ENCODE measurements at regions not wholly inside any gene's neighbourhood (a gene's known extent, or its start where the extent isn't known, plus 50 kb on each side); places are given as distances from the start of the nearest gene placed in this dataset.

GRCh38 chr10:44242826-44243225, 142.1 kb downstream of the CXCL12 start:
- Histone ChIP-seq H3K36me3 (ENCODE audit: control insufficient read depth, insufficient read depth, low read length) (no peaks in the 10 kb centered on the region), H3K9me3 (ENCODE audit: control insufficient read depth, insufficient read depth, low read length) (no peaks in the 10 kb centered on the region), H3K27ac (ENCODE audit: low read length) (no peak overlapping the region), H3K4me3 (ENCODE audit: low read length) (no peak overlapping the region), H3K27me3 (ENCODE audit: control insufficient read depth, insufficient read depth, low read length) (no peaks in the 10 kb centered on the region), H3K4me1 (ENCODE audit: control insufficient read depth, insufficient read depth, low read length) (no peaks in the 10 kb centered on the region)
- H3K4me3 Mint-ChIP-seq = no peak overlapping the region
- H3K4me1 Mint-ChIP-seq = peaks cover 0 to 5% of the 10 kb centered on the region in 2 donors
- TF ChIP-seq CTCF (IDR thresholded peaks at IDR 0.05) = no peak
- no peaks in the 10 kb centered on the region for H3K36me3 Mint-ChIP-seq
- intact Hi-C loops (cut with micrococcal nuclease) = no loop called here
- no peak overlapping the region for H3K27ac Mint-ChIP-seq
- no peak for DNase-seq
- 26% methylated on average over 3 of the region's 3 CpGs for WGBS (ENCODE audit: insufficient coverage)
- peaks cover 0 to 7% of the 10 kb centered on the region in 2 donors for H3K27me3 Mint-ChIP-seq (ENCODE audit: low read depth in 2 of 2)
- H3K9me3 Mint-ChIP-seq = peaks cover 4% of the 10 kb centered on the region in 2 donors
- ATAC-seq = peak in 1 of 3 donors; percentile 30

GRCh38 chr10:44242091-44242490, 142.8 kb downstream of the CXCL12 start:
- Mint-ChIP-seq H3K27ac (no peak overlapping the region), H3K27me3 (ENCODE audit: low read depth in 2 of 2) (peaks cover 0 to 10% of the 10 kb centered on the region in 2 donors), H3K4me1 (peaks cover 0 to 5% of the 10 kb centered on the region in 2 donors), H3K9me3 (peaks cover 4% of the 10 kb centered on the region in 2 donors), H3K36me3 (no peaks in the 10 kb centered on the region), H3K4me3 (no peak overlapping the region)
- 61% methylated on average over 2 of the region's 2 CpGs for WGBS (ENCODE audit: insufficient coverage)
- Histone ChIP-seq H3K27ac (ENCODE audit: low read length) (no peak overlapping the region), H3K9me3 (ENCODE audit: control insufficient read depth, insufficient read depth, low read length) (no peaks in the 10 kb centered on the region), H3K27me3 (ENCODE audit: control insufficient read depth, insufficient read depth, low read length) (no peaks in the 10 kb centered on the region), H3K36me3 (ENCODE audit: control insufficient read depth, insufficient read depth, low read length) (no peaks in the 10 kb centered on the region), H3K4me1 (ENCODE audit: control insufficient read depth, insufficient read depth, low read length) (no peaks in the 10 kb centered on the region), H3K4me3 (ENCODE audit: low read length) (no peak overlapping the region)
- DNase-seq (no peak), ATAC-seq (no peak)
- TF ChIP-seq CTCF (IDR thresholded peaks at IDR 0.05) = no peak
- intact Hi-C loops (cut with micrococcal nuclease) = no loop called here

DNA sequence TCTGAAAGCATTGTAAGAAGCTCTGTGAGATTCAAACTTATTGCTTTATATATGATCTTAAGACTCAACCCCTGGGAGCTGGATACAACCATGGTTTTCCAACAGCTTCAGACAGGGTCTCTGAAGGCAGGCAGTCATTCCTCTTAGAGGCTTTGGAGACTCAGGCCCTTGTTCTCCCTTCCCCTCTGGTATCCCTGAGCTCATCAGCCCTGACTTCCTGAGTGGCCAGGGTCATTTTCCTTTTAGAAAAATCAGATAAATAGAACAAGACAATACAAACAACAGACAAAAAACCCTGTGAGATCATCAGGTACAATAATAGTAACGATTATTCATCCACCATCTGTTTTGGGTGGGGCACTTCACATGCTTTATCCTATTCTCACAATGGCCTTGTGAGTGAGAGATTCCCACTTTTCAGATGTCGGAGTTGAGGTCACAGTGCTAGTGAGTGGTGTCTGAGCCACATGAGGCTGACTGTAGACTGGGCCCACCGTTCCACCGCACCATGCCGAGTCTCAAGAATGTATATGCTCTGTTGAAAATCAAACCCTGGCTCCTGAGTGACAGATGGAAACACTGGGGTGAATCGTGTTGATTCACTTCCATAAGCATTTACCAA, 144.2 kb downstream of the CXCL12 start:
- Mint-ChIP-seq H3K4me3 (no peak overlapping the region), H3K27me3 (ENCODE audit: low read depth in 2 of 2) (peaks cover 0 to 10% of the 10 kb centered on the region in 2 donors), H3K36me3 (no peaks in the 10 kb centered on the region), H3K27ac (no peak overlapping the region), H3K4me1 (peaks cover 0 to 5% of the 10 kb centered on the region in 2 donors), H3K9me3 (peaks cover 4% of the 10 kb centered on the region in 2 donors)
- DNase-seq = no peak
- intact Hi-C loops (cut with micrococcal nuclease) = no loop called here
- TF ChIP-seq CTCF (IDR thresholded peaks at IDR 0.05) = no peak
- Histone ChIP-seq H3K4me3 (ENCODE audit: low read length) (no peak overlapping the region), H3K27ac (ENCODE audit: low read length) (no peak overlapping the region), H3K4me1 (ENCODE audit: control insufficient read depth, insufficient read depth, low read length) (no peaks in the 10 kb centered on the region), H3K9me3 (ENCODE audit: control insufficient read depth, insufficient read depth, low read length) (no peaks in the 10 kb centered on the region), H3K36me3 (ENCODE audit: control insufficient read depth, insufficient read depth, low read length) (no peaks in the 10 kb centered on the region), H3K27me3 (ENCODE audit: control insufficient read depth, insufficient read depth, low read length) (no peaks in the 10 kb centered on the region)
- no peak for ATAC-seq
- 93% methylated on average over 5 of the region's 6 CpGs for WGBS (ENCODE audit: insufficient coverage)

DNA sequence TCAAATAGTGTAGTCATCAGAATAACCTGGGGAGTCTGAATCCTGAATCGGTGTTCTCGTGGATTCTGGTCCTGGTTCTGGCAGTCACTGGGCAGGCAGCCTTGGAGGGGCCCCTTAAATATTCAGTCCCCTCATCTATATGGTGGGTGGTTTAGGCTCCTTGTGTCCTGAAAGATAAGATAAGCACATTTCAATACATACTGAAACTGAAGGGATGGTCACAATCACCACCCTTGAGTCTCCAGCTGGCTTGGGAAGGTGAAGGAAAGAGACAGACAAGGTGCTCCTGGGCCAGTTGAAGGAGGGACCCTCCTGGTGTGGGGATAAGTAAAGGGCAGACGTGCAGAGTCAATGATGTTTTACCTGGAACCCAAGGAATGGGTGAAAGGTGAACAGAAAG, 146.7 kb downstream of the CXCL12 start:
- Histone ChIP-seq H3K36me3 (ENCODE audit: control insufficient read depth, insufficient read depth, low read length) (no peaks in the 10 kb centered on the region), H3K27ac (ENCODE audit: low read length) (no peak overlapping the region), H3K4me3 (ENCODE audit: low read length) (no peak overlapping the region), H3K4me1 (ENCODE audit: control insufficient read depth, insufficient read depth, low read length) (no peaks in the 10 kb centered on the region), H3K9me3 (ENCODE audit: control insufficient read depth, insufficient read depth, low read length) (no peaks in the 10 kb centered on the region), H3K27me3 (ENCODE audit: control insufficient read depth, insufficient read depth, low read length) (no peaks in the 10 kb centered on the region)
- Mint-ChIP-seq H3K27ac (no peak overlapping the region), H3K36me3 (no peaks in the 10 kb centered on the region), H3K9me3 (peaks cover 4% of the 10 kb centered on the region in 2 donors), H3K4me1 (peaks cover 0 to 5% of the 10 kb centered on the region in 2 donors), H3K27me3 (ENCODE audit: low read depth in 2 of 2) (peaks cover 0 to 10% of the 10 kb centered on the region in 2 donors), H3K4me3 (no peak overlapping the region)
- intact Hi-C loops (cut with micrococcal nuclease) = no loop called here
- ATAC-seq (no peak), DNase-seq (no peak)
- WGBS (ENCODE audit: insufficient coverage) = 76% methylated on average over 3 of the region's 3 CpGs
- TF ChIP-seq CTCF (IDR thresholded peaks at IDR 0.05) = no peak
